ENCODE measurements at regions not wholly inside any gene's neighbourhood (a gene's known extent, or its start where the extent isn't known, plus 50 kb on each side); places are given as distances from the start of the nearest gene placed in this dataset.

GRCh38 chr22:47776329-47776728 is 1013.9 kb downstream of the TBC1D22A start (continued):
- TF ChIP-seq NANOG (IDR thresholded peaks at IDR 0.05; ENCODE audit: borderline replicate concordance), result no peak

GRCh38 chr22:47775686-47776085 is 1013.2 kb downstream of the TBC1D22A start:
- H3K4me1 Mint-ChIP-seq, result peaks cover 18% of the 10 kb centered on the region; the same call in 2 of the 3 replicates
- no peaks in the 10 kb centered on the region for H3K79me2 ChIP-seq (replicated peaks; ENCODE audit: insufficient read depth)
- no peak overlapping the region for H3K27ac ChIP-seq (ENCODE audit: low read depth)
- no peaks in the 10 kb centered on the region for H3K4me1 ChIP-seq (ENCODE audit: insufficient read depth)
- H3K36me3 ChIP-seq (ENCODE audit: insufficient read depth), result peaks cover 6% of the 10 kb centered on the region; the same call in 1 of the 2 replicates
- H3K36me3 Mint-ChIP-seq (ENCODE audit: low read depth), result no peaks in the 10 kb centered on the region
- H3F3A ChIP-seq (replicated peaks; ENCODE audit: low read depth), result no peaks in the 10 kb centered on the region
- H3K27ac Mint-ChIP-seq, result no peak overlapping the region
- no peaks in the 10 kb centered on the region for H3K27me3 ChIP-seq (ENCODE audit: insufficient read depth)
- no peak overlapping the region for H2AFZ ChIP-seq
- no peaks in the 10 kb centered on the region; the same call in 2 of the 3 replicates for H3K9me3 Mint-ChIP-seq
- TF ChIP-seq, protein P1, sequence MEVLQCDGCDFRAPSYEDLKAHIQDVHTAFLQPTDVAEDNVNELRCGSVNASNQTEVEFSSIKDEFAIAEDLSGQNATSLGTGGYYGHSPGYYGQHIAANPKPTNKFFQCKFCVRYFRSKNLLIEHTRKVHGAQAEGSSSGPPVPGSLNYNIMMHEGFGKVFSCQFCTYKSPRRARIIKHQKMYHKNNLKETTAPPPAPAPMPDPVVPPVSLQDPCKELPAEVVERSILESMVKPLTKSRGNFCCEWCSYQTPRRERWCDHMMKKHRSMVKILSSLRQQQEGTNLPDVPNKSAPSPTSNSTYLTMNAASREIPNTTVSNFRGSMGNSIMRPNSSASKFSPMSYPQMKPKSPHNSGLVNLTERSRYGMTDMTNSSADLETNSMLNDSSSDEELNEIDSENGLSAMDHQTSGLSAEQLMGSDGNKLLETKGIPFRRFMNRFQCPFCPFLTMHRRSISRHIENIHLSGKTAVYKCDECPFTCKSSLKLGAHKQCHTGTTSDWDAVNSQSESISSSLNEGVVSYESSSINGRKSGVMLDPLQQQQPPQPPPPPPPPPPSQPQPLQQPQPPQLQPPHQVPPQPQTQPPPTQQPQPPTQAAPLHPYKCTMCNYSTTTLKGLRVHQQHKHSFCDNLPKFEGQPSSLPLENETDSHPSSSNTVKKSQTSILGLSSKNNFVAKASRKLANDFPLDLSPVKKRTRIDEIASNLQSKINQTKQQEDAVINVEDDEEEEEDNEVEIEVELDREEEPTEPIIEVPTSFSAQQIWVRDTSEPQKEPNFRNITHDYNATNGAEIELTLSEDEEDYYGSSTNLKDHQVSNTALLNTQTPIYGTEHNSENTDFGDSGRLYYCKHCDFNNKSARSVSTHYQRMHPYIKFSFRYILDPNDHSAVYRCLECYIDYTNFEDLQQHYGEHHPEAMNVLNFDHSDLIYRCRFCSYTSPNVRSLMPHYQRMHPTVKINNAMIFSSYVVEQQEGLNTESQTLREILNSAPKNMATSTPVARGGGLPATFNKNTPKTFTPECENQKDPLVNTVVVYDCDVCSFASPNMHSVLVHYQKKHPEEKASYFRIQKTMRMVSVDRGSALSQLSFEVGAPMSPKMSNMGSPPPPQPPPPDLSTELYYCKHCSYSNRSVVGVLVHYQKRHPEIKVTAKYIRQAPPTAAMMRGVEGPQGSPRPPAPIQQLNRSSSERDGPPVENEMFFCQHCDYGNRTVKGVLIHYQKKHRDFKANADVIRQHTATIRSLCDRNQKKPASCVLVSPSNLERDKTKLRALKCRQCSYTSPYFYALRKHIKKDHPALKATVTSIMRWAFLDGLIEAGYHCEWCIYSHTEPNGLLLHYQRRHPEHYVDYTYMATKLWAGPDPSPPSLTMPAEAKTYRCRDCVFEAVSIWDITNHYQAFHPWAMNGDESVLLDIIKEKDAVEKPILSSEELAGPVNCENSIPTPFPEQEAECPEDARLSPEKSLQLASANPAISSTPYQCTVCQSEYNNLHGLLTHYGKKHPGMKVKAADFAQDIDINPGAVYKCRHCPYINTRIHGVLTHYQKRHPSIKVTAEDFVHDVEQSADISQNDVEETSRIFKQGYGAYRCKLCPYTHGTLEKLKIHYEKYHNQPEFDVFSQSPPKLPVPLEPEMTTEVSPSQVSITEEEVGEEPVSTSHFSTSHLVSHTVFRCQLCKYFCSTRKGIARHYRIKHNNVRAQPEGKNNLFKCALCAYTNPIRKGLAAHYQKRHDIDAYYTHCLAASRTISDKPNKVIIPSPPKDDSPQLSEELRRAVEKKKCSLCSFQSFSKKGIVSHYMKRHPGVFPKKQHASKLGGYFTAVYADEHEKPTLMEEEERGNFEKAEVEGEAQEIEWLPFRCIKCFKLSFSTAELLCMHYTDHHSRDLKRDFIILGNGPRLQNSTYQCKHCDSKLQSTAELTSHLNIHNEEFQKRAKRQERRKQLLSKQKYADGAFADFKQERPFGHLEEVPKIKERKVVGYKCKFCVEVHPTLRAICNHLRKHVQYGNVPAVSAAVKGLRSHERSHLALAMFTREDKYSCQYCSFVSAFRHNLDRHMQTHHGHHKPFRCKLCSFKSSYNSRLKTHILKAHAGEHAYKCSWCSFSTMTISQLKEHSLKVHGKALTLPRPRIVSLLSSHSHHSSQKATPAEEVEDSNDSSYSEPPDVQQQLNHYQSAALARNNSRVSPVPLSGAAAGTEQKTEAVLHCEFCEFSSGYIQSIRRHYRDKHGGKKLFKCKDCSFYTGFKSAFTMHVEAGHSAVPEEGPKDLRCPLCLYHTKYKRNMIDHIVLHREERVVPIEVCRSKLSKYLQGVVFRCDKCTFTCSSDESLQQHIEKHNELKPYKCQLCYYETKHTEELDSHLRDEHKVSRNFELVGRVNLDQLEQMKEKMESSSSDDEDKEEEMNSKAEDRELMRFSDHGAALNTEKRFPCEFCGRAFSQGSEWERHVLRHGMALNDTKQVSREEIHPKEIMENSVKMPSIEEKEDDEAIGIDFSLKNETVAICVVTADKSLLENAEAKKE (CRISPR knock-in tag; IDR thresholded peaks at IDR 0.05), result no peak
- TF ChIP-seq, protein P2, sequence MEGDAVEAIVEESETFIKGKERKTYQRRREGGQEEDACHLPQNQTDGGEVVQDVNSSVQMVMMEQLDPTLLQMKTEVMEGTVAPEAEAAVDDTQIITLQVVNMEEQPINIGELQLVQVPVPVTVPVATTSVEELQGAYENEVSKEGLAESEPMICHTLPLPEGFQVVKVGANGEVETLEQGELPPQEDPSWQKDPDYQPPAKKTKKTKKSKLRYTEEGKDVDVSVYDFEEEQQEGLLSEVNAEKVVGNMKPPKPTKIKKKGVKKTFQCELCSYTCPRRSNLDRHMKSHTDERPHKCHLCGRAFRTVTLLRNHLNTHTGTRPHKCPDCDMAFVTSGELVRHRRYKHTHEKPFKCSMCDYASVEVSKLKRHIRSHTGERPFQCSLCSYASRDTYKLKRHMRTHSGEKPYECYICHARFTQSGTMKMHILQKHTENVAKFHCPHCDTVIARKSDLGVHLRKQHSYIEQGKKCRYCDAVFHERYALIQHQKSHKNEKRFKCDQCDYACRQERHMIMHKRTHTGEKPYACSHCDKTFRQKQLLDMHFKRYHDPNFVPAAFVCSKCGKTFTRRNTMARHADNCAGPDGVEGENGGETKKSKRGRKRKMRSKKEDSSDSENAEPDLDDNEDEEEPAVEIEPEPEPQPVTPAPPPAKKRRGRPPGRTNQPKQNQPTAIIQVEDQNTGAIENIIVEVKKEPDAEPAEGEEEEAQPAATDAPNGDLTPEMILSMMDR (conservative IDR thresholded peaks at IDR 0.05; ENCODE audit: low read depth in 2 of 2), result no peak
- TF ChIP-seq ETS1 (IDR thresholded peaks at IDR 0.05) (no peak), EZH2 (IDR thresholded peaks at IDR 0.05; ENCODE audit: low read depth, unreplicated experiment) (no peak), POLR2AphosphoS5 (IDR thresholded peaks at IDR 0.05; ENCODE audit: low read depth) (no peak), NANOG (IDR thresholded peaks at IDR 0.05; ENCODE audit: borderline replicate concordance) (no peak), ZNF114 (CRISPR knock-in tag; IDR thresholded peaks at IDR 0.05) (no peak)
- TF ChIP-seq, protein P3, sequence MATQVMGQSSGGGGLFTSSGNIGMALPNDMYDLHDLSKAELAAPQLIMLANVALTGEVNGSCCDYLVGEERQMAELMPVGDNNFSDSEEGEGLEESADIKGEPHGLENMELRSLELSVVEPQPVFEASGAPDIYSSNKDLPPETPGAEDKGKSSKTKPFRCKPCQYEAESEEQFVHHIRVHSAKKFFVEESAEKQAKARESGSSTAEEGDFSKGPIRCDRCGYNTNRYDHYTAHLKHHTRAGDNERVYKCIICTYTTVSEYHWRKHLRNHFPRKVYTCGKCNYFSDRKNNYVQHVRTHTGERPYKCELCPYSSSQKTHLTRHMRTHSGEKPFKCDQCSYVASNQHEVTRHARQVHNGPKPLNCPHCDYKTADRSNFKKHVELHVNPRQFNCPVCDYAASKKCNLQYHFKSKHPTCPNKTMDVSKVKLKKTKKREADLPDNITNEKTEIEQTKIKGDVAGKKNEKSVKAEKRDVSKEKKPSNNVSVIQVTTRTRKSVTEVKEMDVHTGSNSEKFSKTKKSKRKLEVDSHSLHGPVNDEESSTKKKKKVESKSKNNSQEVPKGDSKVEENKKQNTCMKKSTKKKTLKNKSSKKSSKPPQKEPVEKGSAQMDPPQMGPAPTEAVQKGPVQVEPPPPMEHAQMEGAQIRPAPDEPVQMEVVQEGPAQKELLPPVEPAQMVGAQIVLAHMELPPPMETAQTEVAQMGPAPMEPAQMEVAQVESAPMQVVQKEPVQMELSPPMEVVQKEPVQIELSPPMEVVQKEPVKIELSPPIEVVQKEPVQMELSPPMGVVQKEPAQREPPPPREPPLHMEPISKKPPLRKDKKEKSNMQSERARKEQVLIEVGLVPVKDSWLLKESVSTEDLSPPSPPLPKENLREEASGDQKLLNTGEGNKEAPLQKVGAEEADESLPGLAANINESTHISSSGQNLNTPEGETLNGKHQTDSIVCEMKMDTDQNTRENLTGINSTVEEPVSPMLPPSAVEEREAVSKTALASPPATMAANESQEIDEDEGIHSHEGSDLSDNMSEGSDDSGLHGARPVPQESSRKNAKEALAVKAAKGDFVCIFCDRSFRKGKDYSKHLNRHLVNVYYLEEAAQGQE (IDR thresholded peaks at IDR 0.05; ENCODE audit: unreplicated experiment), result no peak
- no peaks in the 10 kb centered on the region for H3K9me2 ChIP-seq (ENCODE audit: insufficient read depth)
- no peaks in the 10 kb centered on the region for H4K20me1 ChIP-seq (replicated peaks; ENCODE audit: insufficient read depth)
- ATAC-seq (no peak), DNase-seq (ENCODE audit: low spot score) (no peak)
- peaks cover 2% of the 10 kb centered on the region for H3K27me3 Mint-ChIP-seq (ENCODE audit: insufficient read depth, low read depth, poor library complexity)
- no peak overlapping the region for H3K4me3 ChIP-seq
- no peak overlapping the region for H3K4me2 ChIP-seq
- H3K4me3 Mint-ChIP-seq, result no peak overlapping the region

Data from GM23338 (cell line).